Erythroblast (primary cell): ENCODE measurements at regions not wholly inside any gene's neighbourhood (a gene's known extent, or its start where the extent isn't known, plus 50 kb on each side); places are given as distances from the start of the nearest gene placed in this dataset.

Source experiments
- GATA1 ChIP-seq: IDR thresholded peaks from 2 replicates; pipeline ENCODE4 v1.6.1; 2011; ENCODE audit warnings: low read depth, mild to moderate bottlenecking, control low read depth, low read length, moderate library complexity
- POLR2A ChIP-seq: IDR thresholded peaks from 2 replicates; pipeline ENCODE4 v1.6.1; 2011; ENCODE audit warnings: mild to moderate bottlenecking, low read length

- TF ChIP-seq POLR2A, result no peak
- no peak for TF ChIP-seq GATA1
Observed at GRCh38 chr1:232452736-232453440, 177.0 kb downstream of the SIPA1L2 start.
